SJCRH30 (cell line): ENCODE measurements at regions not wholly inside any gene's neighbourhood (a gene's known extent, or its start where the extent isn't known, plus 50 kb on each side); places are given as distances from the start of the nearest gene placed in this dataset.

Source experiments
- DNase-seq, 2 experiments: peaks; one replicate each; pipeline ENCODE4 v3.0.0-alpha.2; 2015 to 2020
- H3K27ac ChIP-seq: fragments of 250-450 bp; sonication (Bioruptor Pico); 2 replicates; pipeline ENCODE4 v1.5.1; 2020; ENCODE audit warnings: mild to moderate bottlenecking, moderate library complexity
- H3K27me3 ChIP-seq: fragments of 250-450 bp; sonication (Bioruptor Pico); 2 replicates; pipeline ENCODE4 v1.5.1; 2020; ENCODE audit warnings: mild to moderate bottlenecking, moderate library complexity
- H3K36me3 ChIP-seq: fragments of 250-450 bp; sonication (Bioruptor Pico); 2 replicates; pipeline ENCODE4 v1.5.1; 2020; ENCODE audit warnings: mild to moderate bottlenecking, moderate library complexity
- H3K4me1 ChIP-seq: fragments of 250-450 bp; sonication (Bioruptor Pico); 2 replicates; pipeline ENCODE4 v1.5.1; 2020; ENCODE audit warnings: mild to moderate bottlenecking, moderate library complexity
- H3K4me3 ChIP-seq: fragments of 250-450 bp; sonication (Bioruptor Pico); 2 replicates; pipeline ENCODE4 v1.5.1; 2020; ENCODE audit warnings: mild to moderate bottlenecking, moderate library complexity
- H3K9me3 ChIP-seq: fragments of 250-450 bp; sonication (Bioruptor Pico); replicated peaks from 2 replicates; pipeline ENCODE4 v1.5.1; 2020; ENCODE audit warnings: mild to moderate bottlenecking, moderate library complexity

GRCh38 chr2:220000080-220000479 lies 372.6 kb downstream of the SLC4A3 start:
- H3K4me1 ChIP-seq, result no peaks in the 10 kb centered on the region
- no peak overlapping the region for H3K27ac ChIP-seq
- H3K36me3 ChIP-seq, result no peaks in the 10 kb centered on the region
- no peaks in the 10 kb centered on the region for H3K9me3 ChIP-seq
- no peaks in the 10 kb centered on the region for H3K27me3 ChIP-seq
- no peak overlapping the region for H3K4me3 ChIP-seq
- no peak for DNase-seq

GRCh38 chr2:220000586-220000985 lies 373.2 kb downstream of the SLC4A3 start:
- no peak overlapping the region for H3K27ac ChIP-seq
- no peaks in the 10 kb centered on the region for H3K4me1 ChIP-seq
- H3K4me3 ChIP-seq, result no peak overlapping the region
- no peaks in the 10 kb centered on the region for H3K27me3 ChIP-seq
- DNase-seq, result no peak
- no peaks in the 10 kb centered on the region for H3K9me3 ChIP-seq
- no peaks in the 10 kb centered on the region for H3K36me3 ChIP-seq

GRCh38 chr2:220001751-220002150 lies 374.3 kb downstream of the SLC4A3 start:
- Histone ChIP-seq H3K27ac (no peak overlapping the region), H3K36me3 (no peaks in the 10 kb centered on the region), H3K27me3 (no peaks in the 10 kb centered on the region), H3K4me3 (no peak overlapping the region), H3K9me3 (no peaks in the 10 kb centered on the region), H3K4me1 (no peaks in the 10 kb centered on the region)
- DNase-seq, result no peak

GRCh38 chr2:220002251-220002650 lies 374.8 kb downstream of the SLC4A3 start:
- Histone ChIP-seq H3K4me3 (no peak overlapping the region), H3K27ac (no peak overlapping the region), H3K4me1 (no peaks in the 10 kb centered on the region), H3K27me3 (no peaks in the 10 kb centered on the region), H3K36me3 (no peaks in the 10 kb centered on the region), H3K9me3 (no peaks in the 10 kb centered on the region)
- no peak for DNase-seq

- Histone ChIP-seq H3K4me1 (no peaks in the 10 kb centered on the region), H3K4me3 (no peak overlapping the region), H3K36me3 (no peaks in the 10 kb centered on the region), H3K9me3 (no peaks in the 10 kb centered on the region), H3K27ac (no peak overlapping the region), H3K27me3 (no peaks in the 10 kb centered on the region)
- DNase-seq, result no peak
Observed at GRCh38 chr2:220002699-220003098, 375.3 kb downstream of the SLC4A3 start.

- no peaks in the 10 kb centered on the region for H3K9me3 ChIP-seq
- H3K27me3 ChIP-seq, result no peaks in the 10 kb centered on the region
- no peak overlapping the region for H3K27ac ChIP-seq
- H3K4me3 ChIP-seq, result no peak overlapping the region
- no peaks in the 10 kb centered on the region for H3K36me3 ChIP-seq
- H3K4me1 ChIP-seq, result no peaks in the 10 kb centered on the region
- no peak for DNase-seq
Observed at GRCh38 chr2:220005362-220005761, 377.9 kb downstream of the SLC4A3 start.

- no peaks in the 10 kb centered on the region for H3K36me3 ChIP-seq
- H3K4me3 ChIP-seq, result no peak overlapping the region
- no peaks in the 10 kb centered on the region for H3K9me3 ChIP-seq
- H3K27me3 ChIP-seq, result no peaks in the 10 kb centered on the region
- H3K4me1 ChIP-seq, result no peaks in the 10 kb centered on the region
- no peak overlapping the region for H3K27ac ChIP-seq
- no peak for DNase-seq
Observed at GRCh38 chr2:220006152-220006621, 378.8 kb downstream of the SLC4A3 start.

- no peak overlapping the region for H3K4me3 ChIP-seq
- no peak overlapping the region for H3K27ac ChIP-seq
- no peak for DNase-seq
- H3K27me3 ChIP-seq, result no peaks in the 10 kb centered on the region
- no peaks in the 10 kb centered on the region for H3K9me3 ChIP-seq
- H3K36me3 ChIP-seq, result no peaks in the 10 kb centered on the region
- no peaks in the 10 kb centered on the region for H3K4me1 ChIP-seq
Observed at GRCh38 chr2:220011859-220012258, 384.4 kb downstream of the SLC4A3 start.

GRCh38 chr2:220014961-220015360 lies 387.5 kb downstream of the SLC4A3 start:
- H3K9me3 ChIP-seq, result no peaks in the 10 kb centered on the region
- DNase-seq, result no peak
- H3K27ac ChIP-seq, result no peak overlapping the region
- H3K4me1 ChIP-seq, result no peaks in the 10 kb centered on the region
- no peak overlapping the region for H3K4me3 ChIP-seq
- H3K27me3 ChIP-seq, result no peaks in the 10 kb centered on the region
- no peaks in the 10 kb centered on the region for H3K36me3 ChIP-seq

GRCh38 chr2:220015576-220015975 lies 388.1 kb downstream of the SLC4A3 start:
- Histone ChIP-seq H3K9me3 (no peaks in the 10 kb centered on the region), H3K4me3 (no peak overlapping the region), H3K4me1 (no peaks in the 10 kb centered on the region), H3K27ac (no peak overlapping the region), H3K36me3 (no peaks in the 10 kb centered on the region), H3K27me3 (no peaks in the 10 kb centered on the region)
- DNase-seq, result no peak

- H3K4me1 ChIP-seq, result no peaks in the 10 kb centered on the region
- H3K4me3 ChIP-seq, result no peak overlapping the region
- no peak overlapping the region for H3K27ac ChIP-seq
- no peak for DNase-seq
- no peaks in the 10 kb centered on the region for H3K27me3 ChIP-seq
- H3K36me3 ChIP-seq, result no peaks in the 10 kb centered on the region
- H3K9me3 ChIP-seq, result no peaks in the 10 kb centered on the region
Observed at GRCh38 chr2:220025207-220025606, 397.8 kb downstream of the SLC4A3 start.

- DNase-seq, result no peak
- no peaks in the 10 kb centered on the region for H3K4me1 ChIP-seq
- H3K9me3 ChIP-seq, result no peaks in the 10 kb centered on the region
- H3K27me3 ChIP-seq, result no peaks in the 10 kb centered on the region
- H3K27ac ChIP-seq, result no peak overlapping the region
- H3K36me3 ChIP-seq, result no peaks in the 10 kb centered on the region
- no peak overlapping the region for H3K4me3 ChIP-seq
Observed at GRCh38 chr2:220029013-220029412, 401.6 kb downstream of the SLC4A3 start.

- no peak for DNase-seq
- H3K27ac ChIP-seq, result no peak overlapping the region
Observed at GRCh38 chr2:220033546-220033945, 406.1 kb downstream of the SLC4A3 start.

GRCh38 chr2:220034426-220035130 lies 407.1 kb downstream of the SLC4A3 start:
- no peaks in the 10 kb centered on the region for H3K36me3 ChIP-seq
- H3K9me3 ChIP-seq, result no peaks in the 10 kb centered on the region
- no peaks in the 10 kb centered on the region for H3K4me1 ChIP-seq
- no peaks in the 10 kb centered on the region for H3K27me3 ChIP-seq
- DNase-seq, result peak in 1 of 2 experiments; percentile 7
- H3K4me3 ChIP-seq, result no peak overlapping the region
- no peak overlapping the region for H3K27ac ChIP-seq

More at GRCh38 chr2:220033546-220033945, 406.1 kb downstream of the SLC4A3 start:
- H3K9me3 ChIP-seq, result no peaks in the 10 kb centered on the region
- H3K27me3 ChIP-seq, result no peaks in the 10 kb centered on the region
- no peaks in the 10 kb centered on the region for H3K4me1 ChIP-seq
- no peaks in the 10 kb centered on the region for H3K36me3 ChIP-seq
- H3K4me3 ChIP-seq, result no peak overlapping the region

- no peaks in the 10 kb centered on the region for H3K9me3 ChIP-seq
- no peaks in the 10 kb centered on the region for H3K36me3 ChIP-seq
- no peak overlapping the region for H3K27ac ChIP-seq
- H3K4me3 ChIP-seq, result no peak overlapping the region
- H3K27me3 ChIP-seq, result no peaks in the 10 kb centered on the region
- no peak for DNase-seq
- H3K4me1 ChIP-seq, result no peaks in the 10 kb centered on the region
Observed at GRCh38 chr2:220036431-220036830, 409.0 kb downstream of the SLC4A3 start.

- H3K27me3 ChIP-seq, result no peaks in the 10 kb centered on the region
- no peak overlapping the region for H3K4me3 ChIP-seq
- no peaks in the 10 kb centered on the region for H3K9me3 ChIP-seq
- no peak for DNase-seq
- no peaks in the 10 kb centered on the region for H3K36me3 ChIP-seq
- no peak overlapping the region for H3K27ac ChIP-seq
- H3K4me1 ChIP-seq, result peaks cover 12% of the 10 kb centered on the region
Observed at GRCh38 chr2:220040346-220040745, 412.9 kb downstream of the SLC4A3 start.
